Heart left ventricle (tissue), 16 donors: ENCODE measurements at regions not wholly inside any gene's neighbourhood (a gene's known extent, or its start where the extent isn't known, plus 50 kb on each side); places are given as distances from the start of the nearest gene placed in this dataset.

ENCODE experiments used
- ATAC-seq, 4 donors: fragments of 200-7000 bp; cut with Tn5 transposase; one replicate each; pipeline ENCODE4 v1.9.1; 2020 to 2022; ENCODE audit warnings: moderate library complexity in 4 of 4, mild to moderate bottlenecking in 3 of 4, moderate number of reproducible peaks in 1 of 4
- DNase-seq, 5 donors: peaks; one replicate each; pipeline ENCODE4 v3.0.0-alpha.2; 2020
- H3K27ac ChIP-seq, 12 donors: fragments of 200-600 bp; sonication (generic) in 4 of 12; one replicate each; pipeline versions ENCODE4 v1.5.0 to v1.8.0; 2016 to 2022; ENCODE audit warnings: mild to moderate bottlenecking in 2 of 12
- H3K27me3 ChIP-seq, 9 donors: fragments of 200-600 bp; sonication (generic) in 2 of 9; one replicate each; pipeline versions ENCODE4 v1.5.1 to v1.8.0; 2016 to 2022; ENCODE audit warnings: mild to moderate bottlenecking in 3 of 9
- H3K36me3 ChIP-seq, 9 donors: fragments of 200-600 bp; sonication (generic) in 2 of 9; one replicate each; pipeline versions ENCODE4 v1.5.0 to v1.8.0; 2018 to 2022; ENCODE audit warnings: mild to moderate bottlenecking in 2 of 9
- H3K4me1 ChIP-seq, 12 donors: fragments of 200-600 bp; sonication (generic) in 4 of 12; one replicate each; pipeline versions ENCODE4 v1.5.0 to v1.8.0; 2016 to 2022; ENCODE audit warnings: mild to moderate bottlenecking in 3 of 12
- H3K4me3 ChIP-seq, 12 donors: fragments of 200-600 bp; sonication (generic) in 4 of 12; one replicate each; pipeline versions ENCODE4 v1.5.0 to v1.8.0; 2017 to 2022; ENCODE audit warnings: mild to moderate bottlenecking in 9 of 12, moderate library complexity in 4 of 12
- H3K9me3 ChIP-seq, 12 donors: fragments of 200-600 bp; sonication (generic) in 4 of 12; one replicate each; pipeline versions ENCODE4 v1.5.0 to v1.8.0; 2016 to 2022; ENCODE audit warnings: mild to moderate bottlenecking in 1 of 12
- POLR2A ChIP-seq, 2 donors: fragments of 450-650 bp; IDR thresholded peaks; one replicate each; pipeline ENCODE4 v1.6.1; 2017; ENCODE audit warnings: antibody characterized with exemption in 2 of 2, mild to moderate bottlenecking in 2 of 2, moderate library complexity in 2 of 2
- WGBS, 4 donors: extraction: QIAGEN DNeasy Blood & Tissue Kit in 2 of 4; methylation state at CpG; one replicate each; pipeline versions ENCODE4 v1.1.5 to v1.1.7; 2013 to 2018; 5-methylcytosine and 5-hydroxymethylcytosine counted together
- intact Hi-C, 10 donors: fragments of 100-400 bp; cut with DNase I; formaldehyde crosslinking; loops; one replicate each; pipeline versions ENCODE4 v1.11.1 to v1.14.2; 2022
- TF ChIP-seq, protein P1 (sequence below), 12 donors: fragments of 200-600 bp; sonication (generic) in 4 of 12; IDR thresholded peaks; one replicate each; pipeline versions ENCODE4 v1.5.0 to v1.8.0; 2018 to 2022; ENCODE audit warnings: antibody characterized with exemption in 12 of 12, mild to moderate bottlenecking in 5 of 12
- donor health status: ischemic (EF 13 %, LVEDD 7.1; RV severe dilation, severe dysfunction).
- donor health status: healthy with polysubstance abuse.
- donor health status: DM: no; HTN: yes; CAD: no.
- donor health status: DM: no; HTN: no; CAD: no.
- donor health status: ischemic (EF 25% LVEDD 6.9; RV normal size, moderate dysfunction).
- donor health status: ischemic (EF 25% LVEDD 5.7; RV mildly dilated, moderate dysfunction).
- donor health status: healthy.
- donor health status: DM: yes; HTN: yes; CAD: no.
- donor health status: ischemic (EF 35%, LVEDD 5.7; RV mildly dilated, moderate dysfunction).
- donor health status: nonischemic (EF 11% LVEDD 7.7; RV severe dilation, severe dysfunction).
- donor health status: DM: yes; HTN: yes; CAD: no.
- donor health status: PGD.
- donor health status: ischemic (EF 29% LVEDD 5.4; RV normal size, mild dysfunction).
- donor health status: nonischemic (EF 23%, LVEDD 6.1; RV moderate dilation, normal function).

DNA sequence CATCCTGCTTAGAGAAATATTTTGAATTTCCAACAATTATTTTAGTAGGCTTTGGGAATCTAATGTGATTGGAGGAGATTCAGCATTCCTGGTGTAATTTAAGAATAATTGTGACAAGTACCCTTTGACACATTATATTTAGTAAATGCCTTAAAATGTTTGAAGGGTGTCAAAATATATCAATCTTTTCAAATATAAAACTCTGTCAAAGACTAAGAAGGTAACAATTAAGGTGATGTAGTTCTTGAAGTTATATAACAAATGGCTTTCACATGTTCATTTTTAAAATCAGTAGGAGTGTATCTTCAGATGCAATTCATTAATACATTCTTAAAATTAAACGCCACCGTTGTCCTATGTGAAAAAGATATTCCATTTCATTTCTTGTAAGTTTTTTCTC, 1977.1 kb upstream of the CDH9 start:
- H3K4me3 ChIP-seq: no peak overlapping the region
- peaks cover 0 to 4% (median 0%) of the 10 kb centered on the region in 12 donors for H3K9me3 ChIP-seq
- 86 to 94% (median 89%) methylated on average over 2 of the region's 2 CpGs for WGBS, 4 donors
- H3K36me3 ChIP-seq: no peaks in the 10 kb centered on the region
- no peaks in the 10 kb centered on the region for H3K27me3 ChIP-seq
- ATAC-seq: no peak
- intact Hi-C loops: no loop called here
- no peaks in the 10 kb centered on the region for H3K4me1 ChIP-seq
- DNase-seq: no peak
- no peak overlapping the region for H3K27ac ChIP-seq
- TF ChIP-seq, protein P1, sequence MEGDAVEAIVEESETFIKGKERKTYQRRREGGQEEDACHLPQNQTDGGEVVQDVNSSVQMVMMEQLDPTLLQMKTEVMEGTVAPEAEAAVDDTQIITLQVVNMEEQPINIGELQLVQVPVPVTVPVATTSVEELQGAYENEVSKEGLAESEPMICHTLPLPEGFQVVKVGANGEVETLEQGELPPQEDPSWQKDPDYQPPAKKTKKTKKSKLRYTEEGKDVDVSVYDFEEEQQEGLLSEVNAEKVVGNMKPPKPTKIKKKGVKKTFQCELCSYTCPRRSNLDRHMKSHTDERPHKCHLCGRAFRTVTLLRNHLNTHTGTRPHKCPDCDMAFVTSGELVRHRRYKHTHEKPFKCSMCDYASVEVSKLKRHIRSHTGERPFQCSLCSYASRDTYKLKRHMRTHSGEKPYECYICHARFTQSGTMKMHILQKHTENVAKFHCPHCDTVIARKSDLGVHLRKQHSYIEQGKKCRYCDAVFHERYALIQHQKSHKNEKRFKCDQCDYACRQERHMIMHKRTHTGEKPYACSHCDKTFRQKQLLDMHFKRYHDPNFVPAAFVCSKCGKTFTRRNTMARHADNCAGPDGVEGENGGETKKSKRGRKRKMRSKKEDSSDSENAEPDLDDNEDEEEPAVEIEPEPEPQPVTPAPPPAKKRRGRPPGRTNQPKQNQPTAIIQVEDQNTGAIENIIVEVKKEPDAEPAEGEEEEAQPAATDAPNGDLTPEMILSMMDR (IDR thresholded peaks at IDR 0.05): no peak
- TF ChIP-seq POLR2A (IDR thresholded peaks at IDR 0.05): no peak

DNA sequence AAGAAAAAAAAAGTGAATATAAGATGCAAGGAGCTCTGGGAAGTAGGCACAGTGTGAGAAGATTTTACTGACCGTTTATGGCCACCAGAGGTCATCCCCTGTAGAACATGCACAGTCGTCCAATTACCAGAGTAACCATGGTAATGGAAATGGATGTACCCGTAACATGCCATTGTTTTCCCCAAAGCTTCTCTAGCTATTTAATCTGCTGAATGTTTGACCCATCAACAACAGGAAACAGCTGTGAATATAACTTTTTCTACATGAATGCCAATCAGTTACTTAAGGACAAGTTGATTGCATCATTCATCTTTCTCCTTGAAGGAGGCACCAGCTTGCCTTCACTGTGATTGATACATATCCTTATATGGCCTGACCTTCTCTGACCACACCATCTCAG, 1967.0 kb upstream of the CDH9 start:
- Histone ChIP-seq H3K36me3 (no peaks in the 10 kb centered on the region), H3K27me3 (no peaks in the 10 kb centered on the region), H3K9me3 (peaks cover 0 to 5% (median 0%) of the 10 kb centered on the region in 12 donors), H3K27ac (no peak overlapping the region), H3K4me1 (no peaks in the 10 kb centered on the region), H3K4me3 (no peak overlapping the region)
- intact Hi-C loops: no loop called here
- DNase-seq: no peak
- TF ChIP-seq POLR2A (IDR thresholded peaks at IDR 0.05): no peak
- TF ChIP-seq, protein P1 (IDR thresholded peaks at IDR 0.05): no peak
- 36 to 52% (median 42%) methylated on average over 3 of the region's 3 CpGs for whole genome bisulfite sequencing, 4 donors
- no peak for ATAC-seq

DNA sequence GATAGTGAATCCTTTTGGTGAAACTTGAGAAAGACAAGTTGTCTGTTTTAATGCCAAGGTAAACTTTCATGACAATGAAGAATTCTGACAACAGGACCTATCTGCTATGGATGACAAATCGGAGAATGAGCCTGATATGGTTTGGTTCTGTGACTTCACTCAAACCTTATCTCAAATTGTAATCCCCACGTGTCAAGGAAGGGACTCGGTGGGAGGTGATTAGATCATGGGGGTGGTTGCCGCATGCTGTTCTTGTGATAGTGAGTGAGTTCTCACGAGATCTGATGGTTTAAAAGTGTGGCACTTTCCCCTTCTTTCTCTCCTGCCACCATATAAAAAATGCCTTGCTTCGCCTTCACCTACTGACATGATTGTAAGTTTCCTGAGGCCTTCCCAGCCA, 1964.1 kb upstream of the CDH9 start:
- Histone ChIP-seq H3K27me3 (no peaks in the 10 kb centered on the region), H3K27ac (no peak overlapping the region), H3K4me3 (no peak overlapping the region), H3K9me3 (peaks cover 0 to 5% (median 0%) of the 10 kb centered on the region in 12 donors), H3K36me3 (no peaks in the 10 kb centered on the region), H3K4me1 (no peaks in the 10 kb centered on the region)
- ATAC-seq: no peak
- WGBS, 4 donors: 37 to 43% (median 43%) methylated on average over 6 of the region's 6 CpGs
- TF ChIP-seq, protein P1 (IDR thresholded peaks at IDR 0.05): no peak
- no peak for TF ChIP-seq POLR2A (IDR thresholded peaks at IDR 0.05)
- intact Hi-C loops: no loop called here
- DNase-seq: no peak

DNA sequence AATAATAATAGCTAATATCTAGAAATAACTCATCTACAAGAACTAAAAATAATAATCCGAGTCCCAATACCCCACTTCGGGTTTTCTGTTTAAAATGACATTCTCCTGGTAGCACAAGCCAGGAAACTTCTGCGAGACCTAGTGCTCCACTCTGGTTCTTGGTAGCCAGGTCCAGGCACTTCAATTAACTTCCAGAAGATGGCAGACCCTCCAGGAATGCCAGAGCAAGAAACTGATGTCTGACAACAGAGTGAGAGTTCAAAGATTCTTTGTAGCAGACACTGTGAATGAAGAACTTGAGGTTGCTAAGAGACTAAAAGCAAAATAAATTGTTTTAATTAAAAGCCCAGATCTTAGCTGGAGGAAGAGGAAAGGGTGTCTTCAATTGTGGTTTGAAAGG, 1963.3 kb upstream of the CDH9 start:
- no peak for ATAC-seq

More for the DNA sequence above, 1963.3 kb upstream of the CDH9 start:
- Histone ChIP-seq H3K36me3 (no peaks in the 10 kb centered on the region), H3K4me3 (no peak overlapping the region), H3K27me3 (no peaks in the 10 kb centered on the region), H3K27ac (no peak overlapping the region), H3K9me3 (peaks cover 0 to 7% (median 0%) of the 10 kb centered on the region in 12 donors), H3K4me1 (no peaks in the 10 kb centered on the region)
- intact Hi-C loops: no loop called here
- TF ChIP-seq POLR2A (IDR thresholded peaks at IDR 0.05): no peak
- TF ChIP-seq, protein P1 (IDR thresholded peaks at IDR 0.05): no peak
- 70 to 83% (median 76%) methylated on average over 3 of the region's 3 CpGs for WGBS, 4 donors
- DNase-seq: no peak
